Astrocyte (in vitro differentiated cells and primary cell): ENCODE measurements at regions not wholly inside any gene's neighbourhood (a gene's known extent, or its start where the extent isn't known, plus 50 kb on each side); places are given as distances from the start of the nearest gene placed in this dataset.

Source experiments
- CTCF ChIP-seq: IDR thresholded peaks from 2 replicates; pipeline ENCODE4 v1.5.1; 2011; ENCODE audit warnings: low read depth, mild to moderate bottlenecking, inconsistent platforms, low read length, moderate library complexity; ENCODE audit not compliant: insufficient read depth
- EZH2 ChIP-seq: IDR thresholded peaks from 2 replicates; pipeline ENCODE4 v1.6.1; 2012; ENCODE audit warnings: mild to moderate bottlenecking, low read length, inconsistent platforms; ENCODE audit not compliant: insufficient read depth

GRCh38 chr6:167711768-167712730 lies 114.7 kb upstream of the AFDN start:
- TF ChIP-seq CTCF (no peak), EZH2 (no peak)
